ENCODE measurements at regions not wholly inside any gene's neighbourhood (a gene's known extent, or its start where the extent isn't known, plus 50 kb on each side); places are given as distances from the start of the nearest gene placed in this dataset.
"Not testable (repeated sequence)": the region's sequence is repeated elsewhere in the genome, so short reads cannot be mapped to it uniquely, and the experiment has no call there.

GRCh38 chr3:127412578-127413317, 124.9 kb upstream of the PRR20G start:
- no peak for DNase-seq

- DNase-seq: not testable (repeated sequence)
These were observed 124.0 kb upstream of the PRR20G start for GRCh38 chr3:127411875-127412274.

- no peak for DNase-seq
These were observed 123.4 kb upstream of the PRR20G start for GRCh38 chr3:127411083-127411727.

GRCh38 chr3:127410678-127411077, 122.8 kb upstream of the PRR20G start:
- DNase-seq: no peak

- DNase-seq: no peak
These were observed 122.3 kb upstream of the PRR20G start for GRCh38 chr3:127410137-127410488.

- DNase-seq: no peak
These were observed 121.7 kb upstream of the PRR20G start for GRCh38 chr3:127409421-127410136.

- no peak for DNase-seq
These were observed 121.0 kb upstream of the PRR20G start for GRCh38 chr3:127408684-127409420.

GRCh38 chr3:127408022-127408683, 120.3 kb upstream of the PRR20G start:
- DNase-seq: no peak

GRCh38 chr3:127407026-127407939, 119.4 kb upstream of the PRR20G start:
- DNase-seq: no peak

GRCh38 chr3:127406309-127407025, 118.6 kb upstream of the PRR20G start:
- DNase-seq: no peak

- DNase-seq: no peak
These were observed 117.9 kb upstream of the PRR20G start for GRCh38 chr3:127405791-127406190.

GRCh38 chr3:127405010-127405598, 117.3 kb upstream of the PRR20G start:
- DNase-seq: no peak

- no peak for DNase-seq
These were observed 116.6 kb upstream of the PRR20G start for GRCh38 chr3:127404221-127405009.

GRCh38 chr3:127403795-127404194, 115.9 kb upstream of the PRR20G start:
- no peak for DNase-seq

GRCh38 chr3:127399154-127399553, 111.3 kb upstream of the PRR20G start:
- no peak for DNase-seq

- no peak for DNase-seq
These were observed 108.6 kb upstream of the PRR20G start for GRCh38 chr3:127396473-127396872.

GRCh38 chr3:127395663-127396355, 108.0 kb upstream of the PRR20G start:
- DNase-seq: no peak

GRCh38 chr3:127394984-127395662, 107.3 kb upstream of the PRR20G start:
- no peak for DNase-seq
